WERI-Rb-1 (cell line): ENCODE measurements at regions not wholly inside any gene's neighbourhood (a gene's known extent, or its start where the extent isn't known, plus 50 kb on each side); places are given as distances from the start of the nearest gene placed in this dataset.
"Not testable (repeated sequence)": the region's sequence is repeated elsewhere in the genome, so short reads cannot be mapped to it uniquely, and the experiment has no call there.

Experiments
- DNase-seq: peaks from one replicate; pipeline ENCODE4 v3.0.0-alpha.2; 2020
- H3K27ac ChIP-seq: fragments of 250-450 bp; sonication (Bioruptor Pico); 2 replicates; pipeline ENCODE4 v1.5.1; 2020; ENCODE audit warnings: mild to moderate bottlenecking, moderate library complexity
- H3K27me3 ChIP-seq: fragments of 250-450 bp; sonication (Bioruptor Pico); 2 replicates; pipeline ENCODE4 v1.5.1; 2021; ENCODE audit warnings: mild to moderate bottlenecking, low read depth, moderate library complexity; ENCODE audit not compliant: insufficient read depth, severe bottlenecking
- H3K36me3 ChIP-seq: fragments of 250-450 bp; sonication (Bioruptor Pico); 2 replicates; pipeline ENCODE4 v1.5.1; 2020; ENCODE audit warnings: mild to moderate bottlenecking, moderate library complexity
- H3K4me3 ChIP-seq: 2 replicates; pipeline ENCODE4 v1.5.1; 2011; ENCODE audit warnings: low read depth, mild to moderate bottlenecking, control low read depth, low read length
- H3K9me3 ChIP-seq: fragments of 250-450 bp; sonication (Bioruptor Pico); 2 replicates; pipeline ENCODE4 v1.5.1; 2021; ENCODE audit warnings: mild to moderate bottlenecking, moderate library complexity; ENCODE audit not compliant: severe bottlenecking
- TF ChIP-seq, protein P1 (sequence below): IDR thresholded peaks from 2 replicates; pipeline ENCODE4 v1.5.1; 2011; ENCODE audit warnings: low read depth, mild to moderate bottlenecking, control low read depth, inconsistent platforms, low read length

DNA sequence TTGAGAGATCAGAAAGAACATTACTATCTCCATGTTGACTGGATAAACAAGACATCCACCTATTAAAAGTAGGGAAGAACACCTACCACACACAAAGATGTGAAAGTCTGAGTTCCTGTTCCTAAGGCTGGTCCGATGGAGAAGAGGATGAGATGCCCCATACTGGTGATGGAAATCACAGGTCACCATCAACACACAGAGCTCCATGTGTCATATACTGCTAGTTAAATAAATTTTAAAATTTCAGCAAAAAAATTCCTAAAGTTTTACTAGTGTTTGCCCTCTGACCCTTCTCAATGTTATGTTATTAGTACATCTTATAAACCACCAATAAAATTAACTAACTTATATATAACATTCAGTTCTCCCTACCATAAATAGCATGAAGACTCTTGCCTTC lies 59.1 kb downstream of the KCNA5 start:
- H3K36me3 ChIP-seq, result no peaks in the 10 kb centered on the region
- no peak overlapping the region for H3K4me3 ChIP-seq
- no peaks in the 10 kb centered on the region for H3K27me3 ChIP-seq
- DNase-seq, result no peak
- TF ChIP-seq, protein P1, sequence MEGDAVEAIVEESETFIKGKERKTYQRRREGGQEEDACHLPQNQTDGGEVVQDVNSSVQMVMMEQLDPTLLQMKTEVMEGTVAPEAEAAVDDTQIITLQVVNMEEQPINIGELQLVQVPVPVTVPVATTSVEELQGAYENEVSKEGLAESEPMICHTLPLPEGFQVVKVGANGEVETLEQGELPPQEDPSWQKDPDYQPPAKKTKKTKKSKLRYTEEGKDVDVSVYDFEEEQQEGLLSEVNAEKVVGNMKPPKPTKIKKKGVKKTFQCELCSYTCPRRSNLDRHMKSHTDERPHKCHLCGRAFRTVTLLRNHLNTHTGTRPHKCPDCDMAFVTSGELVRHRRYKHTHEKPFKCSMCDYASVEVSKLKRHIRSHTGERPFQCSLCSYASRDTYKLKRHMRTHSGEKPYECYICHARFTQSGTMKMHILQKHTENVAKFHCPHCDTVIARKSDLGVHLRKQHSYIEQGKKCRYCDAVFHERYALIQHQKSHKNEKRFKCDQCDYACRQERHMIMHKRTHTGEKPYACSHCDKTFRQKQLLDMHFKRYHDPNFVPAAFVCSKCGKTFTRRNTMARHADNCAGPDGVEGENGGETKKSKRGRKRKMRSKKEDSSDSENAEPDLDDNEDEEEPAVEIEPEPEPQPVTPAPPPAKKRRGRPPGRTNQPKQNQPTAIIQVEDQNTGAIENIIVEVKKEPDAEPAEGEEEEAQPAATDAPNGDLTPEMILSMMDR, result no peak
- no peak overlapping the region for H3K27ac ChIP-seq
- H3K9me3 ChIP-seq, result no peaks in the 10 kb centered on the region

DNA sequence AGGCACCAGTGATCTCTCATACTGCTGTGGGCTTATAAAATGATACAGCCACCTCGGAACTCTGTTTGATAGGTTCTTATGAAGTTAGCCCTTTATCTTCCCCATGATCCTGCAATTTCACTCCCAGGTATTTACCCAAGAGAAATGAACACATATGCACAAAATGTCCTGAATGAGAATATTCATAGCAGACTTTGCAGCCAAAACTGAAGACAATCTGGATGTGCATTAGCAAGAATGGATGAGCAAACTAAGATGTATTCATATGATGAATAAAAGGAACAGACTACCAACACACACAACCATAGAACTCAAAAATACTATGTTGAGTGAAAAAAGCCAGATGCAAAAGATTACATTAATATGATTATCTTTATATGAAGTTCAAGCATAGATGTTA lies 66.7 kb downstream of the KCNA5 start:
- Histone ChIP-seq H3K9me3 (no peaks in the 10 kb centered on the region), H3K27me3 (no peaks in the 10 kb centered on the region), H3K36me3 (no peaks in the 10 kb centered on the region), H3K27ac (no peak overlapping the region), H3K4me3 (no peak overlapping the region)
- TF ChIP-seq, protein P1, result no peak
- no peak for DNase-seq

- no peaks in the 10 kb centered on the region for H3K27me3 ChIP-seq
- TF ChIP-seq, protein P1, result no peak
- no peaks in the 10 kb centered on the region for H3K36me3 ChIP-seq
- no peak overlapping the region for H3K4me3 ChIP-seq
- no peak overlapping the region for H3K27ac ChIP-seq
- no peak for DNase-seq
- no peaks in the 10 kb centered on the region for H3K9me3 ChIP-seq
Measured at GRCh38 chr12:5114436-5114835, 70.8 kb downstream of the KCNA5 start.

DNA sequence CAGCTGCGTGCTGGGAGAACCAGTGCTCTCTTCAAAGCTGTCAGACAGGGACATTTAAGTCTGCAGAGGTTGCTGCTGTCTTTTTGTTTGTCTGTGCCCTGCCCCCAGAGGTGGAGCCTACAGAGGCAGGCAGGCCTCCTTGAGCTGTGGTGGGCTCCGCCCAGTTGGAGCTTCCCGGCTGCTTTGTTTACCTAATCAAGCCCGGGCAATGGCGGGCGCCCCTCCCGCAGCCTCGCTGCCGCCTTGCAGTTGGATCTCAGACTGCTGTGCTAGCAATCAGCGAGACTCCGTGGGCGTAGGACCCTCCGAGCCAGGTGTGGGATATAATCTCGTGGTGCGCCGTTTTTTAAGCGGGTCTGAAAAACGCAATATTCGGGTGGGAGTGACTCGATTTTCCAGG lies 78.1 kb downstream of the KCNA5 start:
- H3K27me3 ChIP-seq, H3K36me3 ChIP-seq, DNase-seq, H3K27ac ChIP-seq, H3K4me3 ChIP-seq, H3K9me3 ChIP-seq: not testable (repeated sequence)

DNA sequence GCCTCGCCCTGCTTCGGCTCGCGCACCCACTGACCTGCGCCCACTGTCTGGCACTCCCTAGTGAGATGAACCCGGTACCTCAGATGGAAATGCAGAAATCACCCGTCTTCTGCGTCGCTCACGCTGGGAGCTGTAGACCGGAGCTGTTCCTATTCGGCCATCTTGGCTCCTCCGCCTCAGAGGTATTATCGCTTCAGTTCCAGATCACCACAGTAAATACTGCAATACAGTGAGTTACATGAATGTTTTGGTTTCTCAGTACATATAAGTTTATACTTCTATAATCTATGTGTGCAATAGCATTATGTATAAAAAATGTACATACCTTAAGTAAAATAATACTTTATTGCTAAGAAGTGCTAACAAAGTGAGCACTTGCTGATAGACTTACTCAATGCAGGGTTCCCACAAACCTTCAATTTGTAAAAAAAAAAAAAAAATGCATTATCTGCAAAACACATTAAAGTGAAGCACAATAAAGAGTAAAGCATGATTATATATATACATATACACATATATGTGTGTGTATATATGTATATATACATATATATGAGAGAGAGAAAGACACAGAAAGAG lies 78.7 kb downstream of the KCNA5 start:
- H3K27me3 ChIP-seq, H3K36me3 ChIP-seq, H3K9me3 ChIP-seq, H3K27ac ChIP-seq, DNase-seq, H3K4me3 ChIP-seq: not testable (repeated sequence)

DNA sequence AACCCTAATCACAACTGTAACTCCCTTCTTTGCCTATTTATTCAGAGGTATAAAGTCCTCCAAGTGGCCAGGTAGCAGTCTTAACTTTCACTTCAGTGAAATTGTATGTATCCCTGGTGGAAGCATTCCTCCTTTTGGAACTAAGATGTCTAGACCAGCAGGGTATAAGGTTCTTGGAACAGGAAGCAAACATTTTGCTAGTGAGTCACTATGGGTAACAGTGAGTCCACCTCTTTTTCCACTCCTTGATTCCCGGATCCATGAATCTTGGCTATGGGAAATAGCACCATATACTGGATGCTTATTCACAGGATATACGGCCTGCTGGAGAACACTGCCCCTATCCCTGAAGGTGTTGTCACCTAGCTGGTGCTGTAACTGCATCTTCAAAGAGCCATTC lies 80.2 kb downstream of the KCNA5 start:
- Histone ChIP-seq H3K4me3 (no peak overlapping the region), H3K36me3 (no peaks in the 10 kb centered on the region), H3K27me3 (no peaks in the 10 kb centered on the region), H3K27ac (no peak overlapping the region), H3K9me3 (no peaks in the 10 kb centered on the region)
- TF ChIP-seq, protein P1, result no peak
- no peak for DNase-seq

- no peaks in the 10 kb centered on the region for H3K36me3 ChIP-seq
- no peak overlapping the region for H3K4me3 ChIP-seq
- TF ChIP-seq, protein P1, result no peak
- H3K27ac ChIP-seq, result no peak overlapping the region
- no peaks in the 10 kb centered on the region for H3K9me3 ChIP-seq
- H3K27me3 ChIP-seq, result no peaks in the 10 kb centered on the region
- DNase-seq, result no peak
Measured at GRCh38 chr12:5124401-5124800, 80.7 kb downstream of the KCNA5 start.
